ENCODE measurements at regions not wholly inside any gene's neighbourhood (a gene's known extent, or its start where the extent isn't known, plus 50 kb on each side); places are given as distances from the start of the nearest gene placed in this dataset.

GRCh38 chr4:131207589-131207988 is 1941.5 kb upstream of the PCDH10 start:
- Histone ChIP-seq H3K36me3 (ENCODE audit: control insufficient read depth in 4 of 4, insufficient read depth in 3 of 4, low read depth in 1 of 4, low read length in 3 of 4) (no peaks in the 10 kb centered on the region), H3K9ac (ENCODE audit: low read depth in 1 of 2, low read length in 2 of 2) (no peak overlapping the region), H3K9me3 (ENCODE audit: control insufficient read depth in 4 of 4, low read length in 3 of 4) (no peaks in the 10 kb centered on the region), H3K27ac (ENCODE audit: low read depth in 1 of 2, low read length in 2 of 2) (no peak overlapping the region), H3K4me3 (ENCODE audit: low read depth in 1 of 3, low read length in 3 of 3) (no peak overlapping the region), H3K27me3 (ENCODE audit: control insufficient read depth in 4 of 4, insufficient read depth in 4 of 4, low read length in 3 of 4) (no peaks in the 10 kb centered on the region), H3K4me1 (ENCODE audit: control insufficient read depth in 4 of 4, insufficient read depth in 4 of 4, low read length in 3 of 4) (no peaks in the 10 kb centered on the region)
- WGBS: 48% methylated on average over 6 of the region's 6 CpGs
- TF ChIP-seq ZBTB33 (IDR thresholded peaks at IDR 0.05): no peak
- no peak for TF ChIP-seq GABPA (IDR thresholded peaks at IDR 0.05 in 1 of 2, conservative IDR thresholded peaks at IDR 0.05 in 1 of 2)
- TF ChIP-seq FOXA1 (IDR thresholded peaks at IDR 0.05): no peak
- no peak for TF ChIP-seq JUND (IDR thresholded peaks at IDR 0.05)
- no peak for TF ChIP-seq RXRA (IDR thresholded peaks at IDR 0.05)
- DNase-seq (ENCODE audit: low spot score): no peak

GRCh38 chr4:131248314-131248713 is 1900.8 kb upstream of the PCDH10 start:
- no peak for TF ChIP-seq JUND (IDR thresholded peaks at IDR 0.05)
- no peak for TF ChIP-seq GABPA (IDR thresholded peaks at IDR 0.05 in 1 of 2, conservative IDR thresholded peaks at IDR 0.05 in 1 of 2)
- TF ChIP-seq RAD21 (IDR thresholded peaks at IDR 0.05): no peak
- no peak for TF ChIP-seq SP1 (IDR thresholded peaks at IDR 0.05)
- Histone ChIP-seq H3K9ac (ENCODE audit: low read depth in 1 of 2, low read length in 2 of 2) (no peak overlapping the region), H3K27me3 (ENCODE audit: control insufficient read depth in 4 of 4, insufficient read depth in 4 of 4, low read length in 3 of 4) (no peaks in the 10 kb centered on the region), H3K4me3 (ENCODE audit: low read depth in 1 of 3, low read length in 3 of 3) (no peak overlapping the region), H3K9me3 (ENCODE audit: control insufficient read depth in 4 of 4, low read length in 3 of 4) (no peaks in the 10 kb centered on the region), H3K36me3 (ENCODE audit: control insufficient read depth in 4 of 4, insufficient read depth in 3 of 4, low read depth in 1 of 4, low read length in 3 of 4) (no peaks in the 10 kb centered on the region), H3K27ac (ENCODE audit: low read depth in 1 of 2, low read length in 2 of 2) (no peak overlapping the region), H3K4me1 (ENCODE audit: control insufficient read depth in 4 of 4, insufficient read depth in 4 of 4, low read length in 3 of 4) (no peaks in the 10 kb centered on the region)
- 28% methylated on average over 1 of the region's 1 CpG for WGBS
- DNase-seq (ENCODE audit: low spot score): no peak

GRCh38 chr4:131251321-131251720 is 1897.8 kb upstream of the PCDH10 start:
- TF ChIP-seq MAX (IDR thresholded peaks at IDR 0.05): no peak
- TF ChIP-seq FOXA1 (IDR thresholded peaks at IDR 0.05): no peak
- TF ChIP-seq RXRA (IDR thresholded peaks at IDR 0.05): no peak
- TF ChIP-seq EGR1 (IDR thresholded peaks at IDR 0.05; ENCODE audit: low read depth in 2 of 2): no peak
- no peak for TF ChIP-seq JUND (IDR thresholded peaks at IDR 0.05)
- no peak for TF ChIP-seq ZBTB33 (IDR thresholded peaks at IDR 0.05)
- TF ChIP-seq TAF1 (conservative IDR thresholded peaks at IDR 0.05): no peak
- TF ChIP-seq HNF4A (conservative IDR thresholded peaks at IDR 0.05): no peak
- TF ChIP-seq ATF3 (IDR thresholded peaks at IDR 0.05): no peak
- TF ChIP-seq SP1 (IDR thresholded peaks at IDR 0.05): no peak
- 45% methylated on average over 3 of the region's 3 CpGs for WGBS
- DNase-seq (ENCODE audit: low spot score): no peak
- H3K9me3 ChIP-seq (ENCODE audit: control insufficient read depth in 4 of 4, low read length in 3 of 4): no peaks in the 10 kb centered on the region
- no peaks in the 10 kb centered on the region for H3K4me1 ChIP-seq (ENCODE audit: control insufficient read depth in 4 of 4, insufficient read depth in 4 of 4, low read length in 3 of 4)
- H3K27me3 ChIP-seq (ENCODE audit: control insufficient read depth in 4 of 4, insufficient read depth in 4 of 4, low read length in 3 of 4): no peaks in the 10 kb centered on the region
- no peak overlapping the region for H3K4me3 ChIP-seq (ENCODE audit: low read depth in 1 of 3, low read length in 3 of 3)
- H3K36me3 ChIP-seq (ENCODE audit: control insufficient read depth in 4 of 4, insufficient read depth in 3 of 4, low read depth in 1 of 4, low read length in 3 of 4): no peaks in the 10 kb centered on the region
- H3K27ac ChIP-seq (ENCODE audit: low read depth in 1 of 2, low read length in 2 of 2): no peak overlapping the region
- no peak overlapping the region for H3K9ac ChIP-seq (ENCODE audit: low read depth in 1 of 2, low read length in 2 of 2)
